ENCODE measurements at regions not wholly inside any gene's neighbourhood (a gene's known extent, or its start where the extent isn't known, plus 50 kb on each side); places are given as distances from the start of the nearest gene placed in this dataset.

- no peak for DNase-seq
Observed at GRCh38 chrX:134173541-134174272, 63.3 kb upstream of the CCDC160 start.

- DNase-seq = no peak
Observed at GRCh38 chrX:134174273-134174660, 62.7 kb upstream of the CCDC160 start.

- no peak for DNase-seq
Observed at GRCh38 chrX:134174859-134175258, 62.1 kb upstream of the CCDC160 start.

GRCh38 chrX:134177527-134177926 is 59.5 kb upstream of the CCDC160 start:
- no peak for DNase-seq

GRCh38 chrX:134180601-134181274 is 56.2 kb upstream of the CCDC160 start:
- no peak for DNase-seq

- DNase-seq = no peak
Observed at GRCh38 chrX:134181275-134181660, 55.7 kb upstream of the CCDC160 start.

- no peak for DNase-seq
Observed at GRCh38 chrX:134183665-134184064, 53.3 kb upstream of the CCDC160 start.

GRCh38 chrX:134184936-134185335 is 52.0 kb upstream of the CCDC160 start:
- no peak for DNase-seq

GRCh38 chrX:134186362-134187121 is 50.4 kb upstream of the CCDC160 start:
- peak; percentile 86 for DNase-seq
